IPS-NIHi7 (cell line): ENCODE measurements at regions not wholly inside any gene's neighbourhood (a gene's known extent, or its start where the extent isn't known, plus 50 kb on each side); places are given as distances from the start of the nearest gene placed in this dataset.
"Not testable (repeated sequence)": the region's sequence is repeated elsewhere in the genome, so short reads cannot be mapped to it uniquely, and the experiment has no call there.

Experiments
- DNase-seq: peaks from one replicate; pipeline ENCODE4 v3.0.0; 2012; ENCODE audit warnings: mixed read lengths; ENCODE audit errors: extremely low spot score

GRCh38 chr9:32886021-32886420 lies 102.7 kb downstream of the TMEM215 start:
- no peak for DNase-seq

- DNase-seq, result not testable (repeated sequence)
Measured at GRCh38 chr9:32894485-32894884, 106.9 kb downstream of the APTX start.

GRCh38 chr9:32899181-32899580 lies 102.2 kb downstream of the APTX start:
- no peak for DNase-seq

GRCh38 chr9:32899761-32900160 lies 101.7 kb downstream of the APTX start:
- DNase-seq, result no peak

- no peak for DNase-seq
Measured at GRCh38 chr9:32906213-32906612, 95.2 kb downstream of the APTX start.

- peak; percentile 24 for DNase-seq
Measured at GRCh38 chr9:32915802-32916201, 85.6 kb downstream of the APTX start.

GRCh38 chr9:32918628-32919027 lies 82.8 kb downstream of the APTX start:
- DNase-seq, result no peak
